HG03159 (cell line): ENCODE measurements at regions not wholly inside any gene's neighbourhood (a gene's known extent, or its start where the extent isn't known, plus 50 kb on each side); places are given as distances from the start of the nearest gene placed in this dataset.
"Not testable (repeated sequence)": the region's sequence is repeated elsewhere in the genome, so short reads cannot be mapped to it uniquely, and the experiment has no call there.

Experiments used
- ATAC-seq: cut with Tn5 transposase; IDR thresholded peaks from one replicate; pipeline ENCODE4 v1.9.1; 2021; ENCODE audit warnings: mild to moderate bottlenecking, moderate library complexity; ENCODE audit not compliant: unreplicated experiment

- no peak for ATAC-seq
Observed at GRCh38 chr16:73420244-73420643, 372.3 kb upstream of the ZFHX3 start.

- no peak for ATAC-seq
Observed at GRCh38 chr16:73418691-73419090, 370.8 kb upstream of the ZFHX3 start.

- no peak for ATAC-seq
Observed at GRCh38 chr16:73418051-73418450, 370.1 kb upstream of the ZFHX3 start.

DNA sequence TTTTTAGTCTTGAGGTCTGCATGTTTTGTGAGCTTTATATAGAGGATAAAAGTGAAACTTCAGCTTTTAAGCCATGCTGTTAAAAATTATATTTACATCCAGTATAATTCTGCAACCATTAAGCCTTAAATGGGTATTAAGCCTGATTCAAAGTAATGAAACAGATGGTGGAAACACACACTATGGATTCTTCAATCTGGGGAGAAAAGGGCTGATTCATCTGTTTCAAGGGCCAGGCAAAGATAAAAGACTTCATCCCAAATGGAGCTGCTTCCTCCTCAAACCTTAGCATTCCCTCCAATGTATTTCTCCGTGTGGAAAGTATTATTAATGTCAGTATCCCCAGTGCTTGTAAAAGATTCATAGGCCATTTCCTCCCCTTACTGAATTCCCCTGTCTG lies 367.4 kb upstream of the ZFHX3 start:
- no peak for ATAC-seq

- ATAC-seq: no peak
Observed at GRCh38 chr16:73414638-73415037, 366.7 kb upstream of the ZFHX3 start.

DNA sequence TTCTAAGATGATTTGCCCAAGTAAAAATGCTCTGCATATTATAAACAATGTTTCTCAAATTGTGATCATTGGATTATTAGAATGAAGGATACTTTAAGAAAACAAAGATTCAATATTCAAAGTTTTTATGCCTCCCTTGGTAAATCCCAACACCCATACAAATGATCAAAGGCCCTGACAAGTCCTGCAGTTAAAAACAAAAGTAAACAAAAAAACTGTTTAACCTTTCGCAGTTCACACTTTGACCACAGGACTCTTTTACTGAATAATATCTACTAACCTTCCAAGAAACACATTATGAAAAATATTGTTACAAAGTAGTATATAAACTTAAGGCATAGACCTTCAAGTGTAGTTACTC lies 365.9 kb upstream of the ZFHX3 start:
- no peak for ATAC-seq

GRCh38 chr16:73413091-73413829 lies 365.3 kb upstream of the ZFHX3 start:
- no peak for ATAC-seq

- ATAC-seq: no peak
Observed at GRCh38 chr16:73412416-73412815, 364.5 kb upstream of the ZFHX3 start.

GRCh38 chr16:73408716-73409115 lies 360.8 kb upstream of the ZFHX3 start:
- ATAC-seq: no peak

- no peak for ATAC-seq
Observed at GRCh38 chr16:73408311-73408710, 360.4 kb upstream of the ZFHX3 start.

DNA sequence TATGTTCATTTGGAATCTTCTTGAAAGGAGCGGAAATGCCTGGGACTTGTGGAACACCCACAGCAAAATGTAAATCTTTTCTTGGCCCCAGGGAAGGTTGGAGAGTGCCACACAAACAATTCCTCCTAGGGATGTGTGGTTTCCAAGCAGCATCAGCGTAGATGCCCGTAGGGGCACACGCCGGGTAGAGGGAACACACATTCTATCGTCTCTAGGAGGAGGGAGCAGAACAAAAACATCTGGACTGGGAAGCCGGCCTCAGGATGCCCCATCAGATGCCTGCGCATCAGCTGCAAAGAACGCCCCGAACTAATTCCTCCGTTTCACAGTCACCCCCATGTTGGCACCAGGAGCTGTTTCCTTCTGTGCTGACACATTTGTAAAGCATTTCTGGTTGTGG lies 357.9 kb upstream of the ZFHX3 start:
- ATAC-seq: no peak

GRCh38 chr16:73404001-73404400 lies 356.1 kb upstream of the ZFHX3 start:
- ATAC-seq: no peak

DNA sequence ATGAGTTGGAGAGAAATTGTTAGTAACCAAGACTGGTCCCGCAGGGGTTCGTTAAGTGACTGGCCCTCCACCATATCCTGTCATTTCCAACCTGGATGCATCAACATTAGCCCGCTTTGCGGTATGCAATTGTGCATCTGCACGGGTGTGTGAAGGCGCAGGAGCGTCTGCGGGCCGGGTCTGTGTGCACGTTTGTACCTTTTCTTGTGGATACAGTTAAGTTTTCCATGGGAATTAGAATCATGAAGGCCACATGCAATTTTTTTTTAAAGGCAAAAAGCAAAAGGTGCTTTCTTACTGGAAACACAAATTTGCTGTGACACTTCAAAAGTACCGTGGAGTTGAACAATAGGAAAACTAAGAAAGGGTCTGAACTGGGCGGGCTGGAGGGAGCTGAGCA lies 355.4 kb upstream of the ZFHX3 start:
- no peak for ATAC-seq

DNA sequence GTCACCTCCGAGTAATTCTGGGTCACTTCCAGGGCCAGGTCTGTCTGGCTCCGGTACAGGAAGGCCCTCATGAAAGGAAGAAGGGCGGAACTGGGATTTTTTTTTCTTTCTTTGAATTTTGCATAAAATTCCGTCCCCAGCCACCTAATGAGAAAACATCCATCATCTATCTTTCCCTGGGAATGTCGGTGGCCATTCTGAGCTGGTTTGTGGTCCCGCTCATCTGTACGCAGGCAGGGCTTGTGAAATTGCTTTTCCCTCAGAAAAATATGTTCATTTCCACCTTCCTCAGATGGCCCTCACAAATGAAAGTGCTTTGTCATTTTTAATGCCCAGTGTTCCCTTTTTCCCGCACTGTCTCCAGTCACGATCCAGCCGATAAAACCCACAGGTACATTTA lies 353.0 kb upstream of the ZFHX3 start:
- no peak for ATAC-seq

DNA sequence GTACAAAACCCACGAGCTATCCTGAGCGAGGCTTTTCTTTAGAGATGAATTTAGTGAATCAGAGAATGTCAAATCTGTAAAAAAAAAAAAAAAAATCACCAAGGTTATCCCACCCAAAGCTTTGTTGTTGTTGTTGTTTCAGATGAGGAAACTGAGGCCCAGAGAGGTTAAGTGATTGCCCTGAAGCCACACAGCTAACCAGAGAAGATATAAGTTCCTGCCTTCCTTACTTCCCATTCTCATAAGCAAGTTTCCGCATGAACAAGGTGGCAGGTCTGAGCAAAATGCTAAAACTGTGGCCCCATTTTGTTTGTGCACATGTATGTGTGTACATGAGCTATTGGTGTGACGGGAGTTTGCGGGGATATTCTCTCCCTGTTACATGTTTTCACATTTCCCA lies 352.1 kb upstream of the ZFHX3 start:
- no peak for ATAC-seq

DNA sequence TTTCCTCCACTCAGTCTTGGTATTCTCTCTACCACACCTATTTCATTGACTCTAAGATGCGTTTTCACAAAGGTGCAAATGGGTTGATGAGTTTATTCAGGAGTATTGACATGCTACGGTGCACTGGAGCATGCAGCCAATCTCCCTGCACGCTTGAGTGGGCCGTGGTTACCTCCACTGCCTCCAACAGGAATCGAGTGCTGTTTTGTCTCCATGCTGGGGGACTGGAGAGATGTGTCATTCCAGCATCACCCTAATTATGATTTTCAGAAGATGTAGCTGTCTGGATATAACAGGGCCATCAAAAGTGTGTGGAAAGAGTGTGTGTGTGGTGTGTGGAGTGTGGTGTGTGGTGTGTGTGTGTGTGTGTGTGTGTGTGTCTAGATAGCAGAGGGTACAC lies 351.6 kb upstream of the ZFHX3 start:
- ATAC-seq: no peak

DNA sequence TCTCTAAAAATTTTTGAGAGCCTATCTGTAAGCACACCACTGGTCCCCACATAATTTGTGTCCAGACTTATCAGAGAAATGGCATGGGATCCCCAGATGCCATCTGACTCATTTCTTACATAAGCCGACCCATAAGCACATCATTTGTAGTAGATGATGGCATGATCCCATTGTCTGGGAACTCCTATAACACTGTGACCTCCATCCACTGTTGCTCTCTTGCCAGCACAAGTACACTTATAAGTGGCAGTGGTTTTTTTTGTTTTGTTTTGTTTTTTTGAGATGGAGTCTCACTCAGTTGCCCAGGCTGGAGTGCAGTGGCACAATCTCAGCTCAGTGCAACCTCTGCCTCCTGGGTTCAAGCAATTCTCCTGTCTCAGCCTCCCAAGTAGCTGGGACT lies 350.7 kb upstream of the ZFHX3 start:
- not testable (repeated sequence) for ATAC-seq

DNA sequence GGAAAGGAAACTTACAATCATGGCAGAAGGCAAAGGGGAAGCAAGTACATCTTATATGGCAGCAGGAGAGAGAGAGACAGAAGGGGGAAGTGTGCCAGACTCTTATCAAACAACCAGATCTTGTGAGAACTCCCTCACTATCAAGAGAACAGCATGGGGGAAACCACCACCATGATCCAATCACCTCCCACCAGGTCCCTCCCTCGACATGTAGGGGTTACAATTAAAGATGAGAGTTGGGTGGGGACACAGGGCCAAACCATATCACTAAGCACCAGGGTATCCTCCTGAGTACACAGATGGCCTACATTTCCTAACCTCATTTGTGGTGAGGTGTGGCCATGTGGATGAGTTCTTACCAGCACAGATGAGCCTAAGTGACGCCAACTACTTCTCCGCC lies 348.6 kb upstream of the ZFHX3 start:
- no peak for ATAC-seq

GRCh38 chr16:73390936-73391335 lies 343.0 kb upstream of the ZFHX3 start:
- no peak for ATAC-seq

DNA sequence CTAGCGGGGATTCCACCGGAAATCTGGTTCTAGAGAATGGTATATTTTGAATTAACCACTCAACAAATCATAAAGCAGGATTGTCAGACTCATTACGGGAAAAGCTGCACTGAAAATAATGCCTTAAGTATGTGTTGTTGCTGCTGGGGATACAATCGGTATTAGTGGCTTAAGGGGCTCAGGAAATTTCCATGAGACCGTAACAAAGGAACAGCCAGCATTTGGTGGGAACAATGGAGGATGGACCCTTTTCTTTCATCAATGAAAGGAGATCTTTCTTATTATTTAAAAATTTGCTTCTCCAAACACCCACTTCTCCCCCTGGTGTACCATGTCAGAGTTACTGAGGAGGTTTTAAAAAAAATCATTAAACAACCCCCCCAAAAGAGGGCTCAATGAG lies 342.6 kb upstream of the ZFHX3 start:
- no peak for ATAC-seq

DNA sequence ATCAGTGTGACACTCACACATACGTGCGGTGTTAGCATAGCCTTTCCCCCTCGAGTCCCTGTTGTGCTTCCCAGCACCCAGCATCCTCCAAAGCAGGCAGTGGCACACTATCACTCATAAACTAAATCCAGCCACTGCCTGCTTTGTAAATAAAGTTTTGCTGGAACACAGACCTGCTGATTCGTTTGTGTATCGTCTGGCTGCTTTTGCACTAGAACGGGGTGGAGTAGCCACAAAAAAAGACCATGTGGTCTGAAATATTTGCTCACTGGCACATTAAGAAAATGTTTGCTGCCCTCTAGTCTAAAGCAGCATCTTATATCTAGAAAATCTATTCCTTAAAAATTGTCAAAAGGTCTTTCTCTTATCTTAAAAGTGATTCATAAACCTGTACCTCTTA lies 341.2 kb upstream of the ZFHX3 start:
- no peak for ATAC-seq

GRCh38 chr16:73387979-73388378 lies 340.1 kb upstream of the ZFHX3 start:
- no peak for ATAC-seq

DNA sequence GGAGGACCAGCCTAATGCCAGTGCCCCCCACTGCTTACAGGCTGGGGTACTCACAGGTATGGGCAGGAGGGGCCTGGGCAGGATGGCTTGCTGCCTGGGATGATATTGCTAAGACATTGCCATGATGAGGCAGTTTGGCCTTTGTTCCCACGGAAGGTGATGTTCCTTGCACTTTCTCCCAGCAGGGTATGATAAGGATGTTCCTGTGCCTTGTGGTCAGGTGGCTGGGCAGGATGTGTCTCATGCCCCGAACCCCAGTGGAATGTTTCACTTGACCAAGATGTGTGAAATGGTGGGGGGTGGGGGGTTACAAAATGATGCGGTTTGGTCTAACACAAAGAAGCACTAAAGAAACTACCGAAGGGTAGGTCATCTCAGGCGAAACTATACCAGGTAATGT lies 337.8 kb upstream of the ZFHX3 start:
- no peak for ATAC-seq
